Myocyte (in vitro differentiated cells): ENCODE measurements at regions not wholly inside any gene's neighbourhood (a gene's known extent, or its start where the extent isn't known, plus 50 kb on each side); places are given as distances from the start of the nearest gene placed in this dataset.

Source experiments
- DNase-seq: peaks from one replicate; pipeline ENCODE4 v3.0.0-alpha.2; 2012; ENCODE audit warnings: low read depth

DNA sequence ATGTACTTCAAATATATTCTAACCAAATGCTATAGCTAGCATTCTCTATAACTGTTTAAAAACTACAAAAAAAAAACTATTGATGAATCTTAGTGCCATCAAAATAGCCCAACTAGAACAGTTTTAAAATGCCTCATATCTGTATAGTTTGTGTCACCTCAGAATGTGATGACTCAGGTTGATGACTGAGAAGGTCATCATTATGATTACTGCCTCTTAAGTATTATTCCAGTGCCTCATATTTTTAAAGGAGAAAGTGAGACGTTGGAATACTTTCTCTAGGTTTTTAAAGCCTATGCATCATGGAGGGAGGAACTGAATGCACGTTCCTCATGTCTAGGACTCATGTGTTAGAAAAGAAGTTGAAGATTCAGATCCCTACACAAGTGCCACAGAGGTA is 88.2 kb downstream of the TMA16 start:
- DNase-seq, result no peak

DNA sequence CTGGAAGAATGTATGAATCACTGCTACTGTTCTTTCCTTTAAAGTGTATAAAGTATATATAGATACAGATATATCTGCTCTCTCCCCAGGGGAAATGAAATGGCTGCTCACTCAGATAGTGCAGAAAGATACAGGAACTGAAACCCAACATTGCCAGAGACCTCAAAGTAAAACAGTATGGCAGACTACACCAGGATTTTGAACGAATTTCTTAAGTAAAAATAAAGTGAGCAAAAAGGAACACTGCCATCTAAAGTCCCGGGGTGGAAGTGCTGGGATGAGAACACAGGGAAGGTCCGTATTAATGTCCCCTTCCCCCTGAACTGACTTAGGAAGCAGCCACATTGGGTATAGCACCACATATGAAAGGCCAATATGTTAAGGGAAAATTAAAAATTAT is 93.4 kb downstream of the TMA16 start:
- DNase-seq, result no peak

DNA sequence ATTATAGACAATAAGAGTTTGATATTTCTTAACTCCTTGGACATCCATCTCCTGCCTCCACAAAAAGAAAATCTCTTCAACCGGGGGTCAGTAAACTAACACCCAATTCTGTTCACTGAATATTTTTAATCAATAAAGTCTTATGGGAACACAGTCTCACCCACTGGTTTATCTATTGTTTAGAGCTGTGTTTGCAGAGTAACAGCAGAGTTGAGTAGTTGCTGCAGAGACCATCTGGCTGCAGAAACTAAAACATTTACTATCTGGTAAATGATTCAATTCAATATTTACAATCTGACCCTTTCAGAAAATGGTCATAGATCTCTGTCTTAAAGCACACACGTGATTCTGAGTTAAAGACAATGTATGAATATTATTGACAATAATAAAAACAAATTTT is 94.0 kb downstream of the TMA16 start:
- no peak for DNase-seq

GRCh38 chr4:163590103-163590502 is 95.6 kb downstream of the TMA16 start:
- no peak for DNase-seq

DNA sequence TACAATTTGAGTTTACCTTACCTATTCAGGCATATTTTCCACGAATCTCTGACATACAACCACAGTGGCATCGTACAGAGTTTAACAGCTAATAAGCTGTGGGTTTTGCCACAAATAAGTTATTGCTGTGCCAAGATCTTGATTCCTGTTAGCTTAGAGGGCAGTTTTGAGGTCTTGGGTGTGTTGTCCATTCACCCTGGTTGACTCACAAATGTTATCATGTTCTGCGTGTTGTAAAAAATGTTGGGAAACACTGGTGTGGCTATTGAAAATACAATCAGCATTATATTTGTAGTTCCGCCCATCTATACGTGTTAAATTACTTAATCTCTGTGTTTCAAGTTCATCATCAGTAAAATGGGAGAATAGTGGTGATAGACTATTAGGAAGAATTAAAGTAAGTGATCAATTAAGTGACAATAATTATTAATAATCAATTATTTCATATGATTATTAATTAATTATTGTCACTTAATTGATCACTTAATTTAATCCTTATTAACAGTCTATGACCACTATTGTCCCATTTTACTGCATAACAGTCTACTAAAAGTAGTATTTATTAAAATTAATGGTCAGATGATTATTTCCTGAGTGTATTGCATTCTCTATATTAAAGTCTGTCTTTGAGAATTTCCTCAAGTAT is 96.3 kb downstream of the TMA16 start:
- DNase-seq, result peak; percentile 14

DNA sequence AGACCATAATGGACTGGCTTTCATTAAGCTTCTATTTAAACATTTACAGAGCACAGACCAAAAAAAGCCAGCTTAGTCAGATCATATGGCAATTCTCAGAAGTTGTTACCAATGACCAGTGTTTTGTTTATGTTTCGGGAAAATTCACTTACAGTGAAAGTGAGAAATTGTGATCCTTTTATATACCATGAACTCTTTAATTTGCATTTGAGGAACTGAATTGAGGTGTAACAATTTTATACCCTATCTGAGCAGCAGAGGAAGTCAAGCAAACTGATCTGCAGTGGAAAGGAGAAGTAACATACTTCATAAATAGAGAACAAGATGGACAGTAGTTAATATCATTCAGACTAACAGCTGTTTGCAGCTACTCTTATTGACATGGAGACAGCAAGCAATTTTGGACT is 97.1 kb downstream of the TMA16 start:
- peak; percentile 22 for DNase-seq

DNA sequence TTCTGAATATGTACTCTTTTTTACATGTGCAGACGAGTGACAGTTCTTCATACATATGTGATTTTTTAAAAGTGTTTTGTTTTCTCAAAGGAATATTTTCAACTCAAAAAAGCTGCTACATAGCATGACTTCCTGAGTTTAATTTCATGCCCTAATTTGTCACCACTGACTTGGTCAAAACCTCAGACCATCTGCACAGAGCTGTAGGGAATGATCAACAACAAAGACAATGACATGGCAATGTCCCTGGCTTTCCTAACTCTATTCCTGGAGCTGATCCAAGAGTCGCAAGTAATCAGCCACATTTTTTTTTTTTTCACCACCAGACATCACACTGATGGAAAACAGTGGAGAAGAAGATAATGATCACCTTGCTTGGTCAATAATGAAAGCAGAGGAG is 97.7 kb downstream of the TMA16 start:
- peak; percentile 43 for DNase-seq

GRCh38 chr4:163595580-163595979 is 101.1 kb downstream of the TMA16 start:
- DNase-seq, result no peak

- DNase-seq, result no peak
Observed at GRCh38 chr4:163598028-163598427, 103.5 kb downstream of the TMA16 start.

GRCh38 chr4:163598489-163598888 is 104.0 kb downstream of the TMA16 start:
- no peak for DNase-seq

- no peak for DNase-seq
Observed at GRCh38 chr4:163600727-163601126, 106.2 kb downstream of the TMA16 start.

- no peak for DNase-seq
Observed at GRCh38 chr4:163603257-163603656, 108.8 kb downstream of the TMA16 start.

DNA sequence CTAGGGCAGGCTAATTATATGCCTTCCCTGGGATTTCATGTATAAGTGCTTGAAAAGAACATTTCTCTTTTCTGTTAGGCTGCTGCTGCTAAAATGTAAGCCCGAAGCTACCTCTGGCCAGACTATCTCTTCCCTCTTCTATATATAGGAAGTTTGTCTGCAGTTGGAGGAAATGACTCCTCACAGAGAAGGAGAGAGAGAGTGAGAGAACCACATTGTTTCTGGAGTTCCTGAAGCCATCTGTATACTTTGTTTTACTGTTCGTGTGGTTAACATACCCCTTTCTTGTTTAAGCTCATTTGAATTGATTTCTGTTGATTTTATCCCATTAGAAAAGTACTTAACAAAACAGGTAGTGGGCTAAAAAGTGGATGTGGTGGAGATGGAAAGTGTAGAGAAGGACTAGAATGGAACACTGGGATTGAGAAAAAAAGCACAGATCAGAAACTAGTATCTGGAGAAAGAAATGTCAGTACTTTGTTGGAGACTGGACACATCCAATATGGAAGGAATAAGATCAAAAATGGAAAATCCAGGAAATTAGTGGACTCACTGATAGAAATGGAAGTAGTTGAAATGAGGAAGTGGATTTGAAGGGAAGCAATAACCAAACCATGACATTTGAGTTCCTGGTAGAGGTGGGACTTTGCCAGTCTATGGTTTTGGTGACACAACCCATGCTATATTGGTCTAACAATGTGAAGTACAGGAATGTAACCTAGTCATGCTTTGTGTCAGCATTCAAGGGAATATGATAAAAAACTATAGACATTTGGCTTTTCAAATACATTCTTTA is 112.6 kb downstream of the TMA16 start:
- no peak for DNase-seq

- peak; percentile 52 for DNase-seq
Observed at GRCh38 chr4:163609019-163609418, 114.5 kb downstream of the TMA16 start.

DNA sequence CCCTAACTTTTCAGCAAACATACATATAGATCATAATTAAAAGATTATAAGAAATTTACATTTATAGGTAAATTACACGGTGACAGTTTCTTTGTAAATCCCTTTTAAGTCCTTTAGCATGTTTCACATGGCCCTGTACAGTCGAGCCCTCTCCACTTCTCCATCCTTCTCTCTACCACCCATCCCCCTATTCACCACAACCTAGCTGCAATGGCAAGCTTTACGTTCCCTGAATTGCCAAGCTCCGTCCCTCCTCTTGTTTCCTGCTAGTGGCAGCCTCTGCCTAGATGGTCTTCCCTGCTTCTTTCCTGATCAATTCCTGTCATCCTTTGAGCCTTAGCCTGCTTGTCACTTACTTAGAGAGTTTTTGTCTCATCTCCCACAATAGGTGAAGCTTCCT is 116.2 kb downstream of the TMA16 start:
- DNase-seq, result no peak

- no peak for DNase-seq
Observed at GRCh38 chr4:163611182-163611581, 116.7 kb downstream of the TMA16 start.

- DNase-seq, result no peak
Observed at GRCh38 chr4:163611784-163612445, 117.4 kb downstream of the TMA16 start.

GRCh38 chr4:163612762-163613161 is 118.3 kb downstream of the TMA16 start:
- no peak for DNase-seq

- DNase-seq, result no peak
Observed at GRCh38 chr4:163613383-163613782, 118.9 kb downstream of the TMA16 start.

GRCh38 chr4:163614866-163615265 is 120.4 kb downstream of the TMA16 start:
- DNase-seq, result no peak

GRCh38 chr4:163618845-163619244 is 124.4 kb downstream of the TMA16 start:
- DNase-seq, result no peak

GRCh38 chr4:163620738-163621137 is 126.2 kb downstream of the TMA16 start:
- DNase-seq, result no peak
